ENCODE measurements at regions not wholly inside any gene's neighbourhood (a gene's known extent, or its start where the extent isn't known, plus 50 kb on each side); places are given as distances from the start of the nearest gene placed in this dataset.

DNA sequence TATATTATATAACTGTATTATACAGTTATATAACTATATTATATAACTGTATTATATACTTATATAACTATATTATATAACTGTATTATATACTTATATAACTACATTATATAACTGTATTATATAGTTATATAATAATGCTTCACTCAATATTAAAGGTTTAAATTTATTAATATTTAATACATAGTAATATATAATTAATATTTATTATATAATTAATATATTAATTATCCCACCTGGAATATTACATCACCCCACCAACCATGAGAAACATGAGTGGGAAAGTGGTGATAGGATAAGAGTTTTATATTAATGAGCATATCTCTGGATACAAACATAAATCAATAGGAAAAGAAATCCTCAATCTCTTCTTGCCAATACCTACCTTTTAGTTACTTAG lies 487.1 kb upstream of the LRRTM4 start (continued):
- TF ChIP-seq, protein P1, sequence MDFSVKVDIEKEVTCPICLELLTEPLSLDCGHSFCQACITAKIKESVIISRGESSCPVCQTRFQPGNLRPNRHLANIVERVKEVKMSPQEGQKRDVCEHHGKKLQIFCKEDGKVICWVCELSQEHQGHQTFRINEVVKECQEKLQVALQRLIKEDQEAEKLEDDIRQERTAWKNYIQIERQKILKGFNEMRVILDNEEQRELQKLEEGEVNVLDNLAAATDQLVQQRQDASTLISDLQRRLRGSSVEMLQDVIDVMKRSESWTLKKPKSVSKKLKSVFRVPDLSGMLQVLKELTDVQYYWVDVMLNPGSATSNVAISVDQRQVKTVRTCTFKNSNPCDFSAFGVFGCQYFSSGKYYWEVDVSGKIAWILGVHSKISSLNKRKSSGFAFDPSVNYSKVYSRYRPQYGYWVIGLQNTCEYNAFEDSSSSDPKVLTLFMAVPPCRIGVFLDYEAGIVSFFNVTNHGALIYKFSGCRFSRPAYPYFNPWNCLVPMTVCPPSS (IDR thresholded peaks at IDR 0.05), result no peak

DNA sequence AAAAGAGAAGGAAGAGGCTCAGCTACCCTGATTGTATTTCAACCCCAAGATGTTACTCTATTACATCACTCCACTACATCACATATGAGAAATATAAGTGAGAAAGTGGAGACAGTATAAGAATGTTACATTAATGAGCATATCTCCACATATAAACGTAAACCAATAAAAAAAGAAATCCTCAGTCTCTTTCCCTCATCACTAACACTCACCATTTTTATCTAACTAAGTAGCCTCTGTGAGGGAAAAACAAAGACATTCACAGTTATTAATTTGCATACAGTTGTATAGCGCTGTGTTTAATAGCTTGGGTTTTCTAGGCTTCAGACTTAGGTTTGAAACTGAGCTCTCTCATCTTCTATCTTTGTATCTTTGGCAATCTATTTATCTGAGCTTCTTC lies 489.1 kb upstream of the LRRTM4 start:
- no peak overlapping the region for H3K27ac ChIP-seq (ENCODE audit: extremely low read length, insufficient read depth, low read length)
- no peak overlapping the region for H3K4me2 ChIP-seq (ENCODE audit: low read depth, low read length)
- no peaks in the 10 kb centered on the region for H3K9me3 ChIP-seq (ENCODE audit: low read length)
- H2AFZ ChIP-seq (ENCODE audit: low read length), result no peak overlapping the region
- ChIA-PET POLR2A (no interaction called here), CTCF (ENCODE audit: low intra/inter-chr PET ratio, low total read pairs) (no interaction called here)
- H4K20me1 ChIP-seq (ENCODE audit: insufficient read depth, low read length), result no peaks in the 10 kb centered on the region
- H3K4me3 ChIP-seq (replicated peaks in 1 of 3; ENCODE audit: insufficient read depth in 1 of 3, low read depth in 2 of 3, low read length in 3 of 3), result no peak overlapping the region
- H3K4me1 ChIP-seq (ENCODE audit: insufficient read depth, low read length), result no peaks in the 10 kb centered on the region
- no peak overlapping the region for H3K9ac ChIP-seq (ENCODE audit: insufficient read depth, low read depth, low read length)
- in situ Hi-C loops (cut with HindIII; ENCODE audit: extremely low pct_ligation_motif_present, low pct_unique_long_range_greater_than_20kb), result no loop called here
- DNase-seq (ENCODE audit: low spot score) (no peak), FAIRE-seq (no peak), ATAC-seq (no peak)
- intact Hi-C loops (cut with micrococcal nuclease; ENCODE audit: unreplicated experiment), result no loop called here
- no peaks in the 10 kb centered on the region for H3K27me3 ChIP-seq (ENCODE audit: control insufficient read depth in 1 of 2, insufficient read depth in 2 of 2, low read length in 2 of 2)
- peaks cover 0 to 8% of the 10 kb centered on the region in 2 experiments; a peak in 1 of 5 replicates for H3K36me3 ChIP-seq (replicated peaks in 1 of 2; ENCODE audit: control insufficient read depth in 1 of 2, insufficient read depth in 2 of 2, low read length in 2 of 2)
- H3K79me2 ChIP-seq (ENCODE audit: insufficient read depth, low read length), result no peaks in the 10 kb centered on the region
- WGBS (ENCODE audit: low lambda C conversion rate), result over 99% methylated on average over 2 of the region's 2 CpGs
- no TSS peak for BruUV-seq (replicated peaks)
- no peak for TF ChIP-seq ATF7-NPFF (CRISPR knock-in tag; IDR thresholded peaks at IDR 0.05; ENCODE audit: low read depth)
- no peak for TF ChIP-seq ZNF430 (CRISPR knock-in tag; IDR thresholded peaks at IDR 0.05)
- TF ChIP-seq, protein P2, sequence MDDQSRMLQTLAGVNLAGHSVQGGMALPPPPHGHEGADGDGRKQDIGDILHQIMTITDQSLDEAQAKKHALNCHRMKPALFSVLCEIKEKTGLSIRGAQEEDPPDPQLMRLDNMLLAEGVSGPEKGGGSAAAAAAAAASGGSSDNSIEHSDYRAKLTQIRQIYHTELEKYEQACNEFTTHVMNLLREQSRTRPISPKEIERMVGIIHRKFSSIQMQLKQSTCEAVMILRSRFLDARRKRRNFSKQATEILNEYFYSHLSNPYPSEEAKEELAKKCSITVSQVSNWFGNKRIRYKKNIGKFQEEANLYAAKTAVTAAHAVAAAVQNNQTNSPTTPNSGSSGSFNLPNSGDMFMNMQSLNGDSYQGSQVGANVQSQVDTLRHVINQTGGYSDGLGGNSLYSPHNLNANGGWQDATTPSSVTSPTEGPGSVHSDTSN (CRISPR knock-in tag; IDR thresholded peaks at IDR 0.05; ENCODE audit: borderline replicate concordance), result no peak
- no peak for TF ChIP-seq ZNF550 (CRISPR knock-in tag; IDR thresholded peaks at IDR 0.05; ENCODE audit: borderline replicate concordance)
- TF ChIP-seq TCF7 (IDR thresholded peaks at IDR 0.05; ENCODE audit: low read depth), result no peak
- TF ChIP-seq, protein P3, sequence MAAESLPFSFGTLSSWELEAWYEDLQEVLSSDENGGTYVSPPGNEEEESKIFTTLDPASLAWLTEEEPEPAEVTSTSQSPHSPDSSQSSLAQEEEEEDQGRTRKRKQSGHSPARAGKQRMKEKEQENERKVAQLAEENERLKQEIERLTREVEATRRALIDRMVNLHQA (CRISPR knock-in tag; IDR thresholded peaks at IDR 0.05), result no peak
- no peak for TF ChIP-seq ONECUT2 (CRISPR knock-in tag; IDR thresholded peaks at IDR 0.05)
- no peak for TF ChIP-seq ZNF569 (CRISPR knock-in tag; IDR thresholded peaks at IDR 0.05; ENCODE audit: borderline replicate concordance)
- no peak for TF ChIP-seq ZNF124 (CRISPR knock-in tag; IDR thresholded peaks at IDR 0.05)
- no peak for TF ChIP-seq ZSCAN12 (CRISPR knock-in tag; IDR thresholded peaks at IDR 0.05)
- TF ChIP-seq ZC3H13 (CRISPR knock-in tag; IDR thresholded peaks at IDR 0.05), result no peak
- TF ChIP-seq, protein P4, sequence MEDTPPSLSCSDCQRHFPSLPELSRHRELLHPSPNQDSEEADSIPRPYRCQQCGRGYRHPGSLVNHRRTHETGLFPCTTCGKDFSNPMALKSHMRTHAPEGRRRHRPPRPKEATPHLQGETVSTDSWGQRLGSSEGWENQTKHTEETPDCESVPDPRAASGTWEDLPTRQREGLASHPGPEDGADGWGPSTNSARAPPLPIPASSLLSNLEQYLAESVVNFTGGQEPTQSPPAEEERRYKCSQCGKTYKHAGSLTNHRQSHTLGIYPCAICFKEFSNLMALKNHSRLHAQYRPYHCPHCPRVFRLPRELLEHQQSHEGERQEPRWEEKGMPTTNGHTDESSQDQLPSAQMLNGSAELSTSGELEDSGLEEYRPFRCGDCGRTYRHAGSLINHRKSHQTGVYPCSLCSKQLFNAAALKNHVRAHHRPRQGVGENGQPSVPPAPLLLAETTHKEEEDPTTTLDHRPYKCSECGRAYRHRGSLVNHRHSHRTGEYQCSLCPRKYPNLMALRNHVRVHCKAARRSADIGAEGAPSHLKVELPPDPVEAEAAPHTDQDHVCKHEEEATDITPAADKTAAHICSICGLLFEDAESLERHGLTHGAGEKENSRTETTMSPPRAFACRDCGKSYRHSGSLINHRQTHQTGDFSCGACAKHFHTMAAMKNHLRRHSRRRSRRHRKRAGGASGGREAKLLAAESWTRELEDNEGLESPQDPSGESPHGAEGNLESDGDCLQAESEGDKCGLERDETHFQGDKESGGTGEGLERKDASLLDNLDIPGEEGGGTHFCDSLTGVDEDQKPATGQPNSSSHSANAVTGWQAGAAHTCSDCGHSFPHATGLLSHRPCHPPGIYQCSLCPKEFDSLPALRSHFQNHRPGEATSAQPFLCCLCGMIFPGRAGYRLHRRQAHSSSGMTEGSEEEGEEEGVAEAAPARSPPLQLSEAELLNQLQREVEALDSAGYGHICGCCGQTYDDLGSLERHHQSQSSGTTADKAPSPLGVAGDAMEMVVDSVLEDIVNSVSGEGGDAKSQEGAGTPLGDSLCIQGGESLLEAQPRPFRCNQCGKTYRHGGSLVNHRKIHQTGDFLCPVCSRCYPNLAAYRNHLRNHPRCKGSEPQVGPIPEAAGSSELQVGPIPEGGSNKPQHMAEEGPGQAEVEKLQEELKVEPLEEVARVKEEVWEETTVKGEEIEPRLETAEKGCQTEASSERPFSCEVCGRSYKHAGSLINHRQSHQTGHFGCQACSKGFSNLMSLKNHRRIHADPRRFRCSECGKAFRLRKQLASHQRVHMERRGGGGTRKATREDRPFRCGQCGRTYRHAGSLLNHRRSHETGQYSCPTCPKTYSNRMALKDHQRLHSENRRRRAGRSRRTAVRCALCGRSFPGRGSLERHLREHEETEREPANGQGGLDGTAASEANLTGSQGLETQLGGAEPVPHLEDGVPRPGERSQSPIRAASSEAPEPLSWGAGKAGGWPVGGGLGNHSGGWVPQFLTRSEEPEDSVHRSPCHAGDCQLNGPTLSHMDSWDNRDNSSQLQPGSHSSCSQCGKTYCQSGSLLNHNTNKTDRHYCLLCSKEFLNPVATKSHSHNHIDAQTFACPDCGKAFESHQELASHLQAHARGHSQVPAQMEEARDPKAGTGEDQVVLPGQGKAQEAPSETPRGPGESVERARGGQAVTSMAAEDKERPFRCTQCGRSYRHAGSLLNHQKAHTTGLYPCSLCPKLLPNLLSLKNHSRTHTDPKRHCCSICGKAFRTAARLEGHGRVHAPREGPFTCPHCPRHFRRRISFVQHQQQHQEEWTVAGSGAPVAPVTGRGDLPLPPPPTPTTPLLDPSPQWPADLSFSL (CRISPR knock-in tag; IDR thresholded peaks at IDR 0.05), result no peak

All from HepG2 (cell line).